GM12874 (cell line): ENCODE measurements at regions not wholly inside any gene's neighbourhood (a gene's known extent, or its start where the extent isn't known, plus 50 kb on each side); places are given as distances from the start of the nearest gene placed in this dataset.

Experiments used
- TF ChIP-seq, protein P1 (sequence below): IDR thresholded peaks from 2 replicates; pipeline ENCODE4 v1.5.1; 2011; ENCODE audit warnings: low read depth, mild to moderate bottlenecking, control low read depth, low read length, moderate library complexity; ENCODE audit not compliant: insufficient read depth

DNA sequence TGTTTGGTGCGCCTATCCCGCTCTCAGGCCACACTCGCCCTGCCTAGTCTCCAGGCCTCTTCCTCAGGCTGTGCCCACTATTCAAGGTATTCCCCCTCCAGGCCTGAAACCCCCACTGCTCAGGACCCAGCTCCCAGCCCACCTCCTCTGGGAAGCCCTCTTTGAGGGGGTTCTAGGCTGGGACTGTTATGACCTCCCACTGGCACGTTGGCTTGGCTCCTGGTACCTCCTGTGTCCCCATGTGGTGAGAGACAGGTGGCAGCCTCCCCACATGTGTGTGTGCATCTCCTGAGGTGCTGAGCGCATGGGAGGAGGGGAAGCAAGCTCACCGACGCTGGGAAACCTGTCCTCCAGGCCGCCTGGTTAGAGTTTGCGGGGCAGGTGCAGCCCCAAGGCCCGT lies 82.5 kb downstream of the EDN3 start:
- TF ChIP-seq, protein P1, sequence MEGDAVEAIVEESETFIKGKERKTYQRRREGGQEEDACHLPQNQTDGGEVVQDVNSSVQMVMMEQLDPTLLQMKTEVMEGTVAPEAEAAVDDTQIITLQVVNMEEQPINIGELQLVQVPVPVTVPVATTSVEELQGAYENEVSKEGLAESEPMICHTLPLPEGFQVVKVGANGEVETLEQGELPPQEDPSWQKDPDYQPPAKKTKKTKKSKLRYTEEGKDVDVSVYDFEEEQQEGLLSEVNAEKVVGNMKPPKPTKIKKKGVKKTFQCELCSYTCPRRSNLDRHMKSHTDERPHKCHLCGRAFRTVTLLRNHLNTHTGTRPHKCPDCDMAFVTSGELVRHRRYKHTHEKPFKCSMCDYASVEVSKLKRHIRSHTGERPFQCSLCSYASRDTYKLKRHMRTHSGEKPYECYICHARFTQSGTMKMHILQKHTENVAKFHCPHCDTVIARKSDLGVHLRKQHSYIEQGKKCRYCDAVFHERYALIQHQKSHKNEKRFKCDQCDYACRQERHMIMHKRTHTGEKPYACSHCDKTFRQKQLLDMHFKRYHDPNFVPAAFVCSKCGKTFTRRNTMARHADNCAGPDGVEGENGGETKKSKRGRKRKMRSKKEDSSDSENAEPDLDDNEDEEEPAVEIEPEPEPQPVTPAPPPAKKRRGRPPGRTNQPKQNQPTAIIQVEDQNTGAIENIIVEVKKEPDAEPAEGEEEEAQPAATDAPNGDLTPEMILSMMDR, result no peak

DNA sequence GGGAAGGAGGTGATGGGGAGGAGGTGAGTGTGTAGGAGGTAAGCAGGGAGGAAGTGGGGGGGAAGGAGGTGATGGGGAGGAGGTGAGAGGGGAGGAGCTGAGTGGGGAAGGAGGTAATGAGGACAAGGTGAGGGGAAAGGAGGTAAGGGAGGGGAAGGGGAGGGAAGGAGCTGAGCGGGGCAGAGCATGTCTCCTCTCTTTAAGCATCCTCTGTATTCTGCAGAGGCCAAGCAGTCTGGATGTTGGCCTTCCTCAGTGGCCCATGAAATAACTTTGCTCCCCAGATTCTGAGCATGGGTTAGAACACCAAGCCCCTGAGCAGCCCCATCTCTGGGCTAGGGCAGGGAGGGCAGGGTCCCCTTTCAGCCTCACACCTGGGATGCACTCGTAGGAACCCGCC lies 84.6 kb downstream of the EDN3 start:
- TF ChIP-seq, protein P1, result no peak

DNA sequence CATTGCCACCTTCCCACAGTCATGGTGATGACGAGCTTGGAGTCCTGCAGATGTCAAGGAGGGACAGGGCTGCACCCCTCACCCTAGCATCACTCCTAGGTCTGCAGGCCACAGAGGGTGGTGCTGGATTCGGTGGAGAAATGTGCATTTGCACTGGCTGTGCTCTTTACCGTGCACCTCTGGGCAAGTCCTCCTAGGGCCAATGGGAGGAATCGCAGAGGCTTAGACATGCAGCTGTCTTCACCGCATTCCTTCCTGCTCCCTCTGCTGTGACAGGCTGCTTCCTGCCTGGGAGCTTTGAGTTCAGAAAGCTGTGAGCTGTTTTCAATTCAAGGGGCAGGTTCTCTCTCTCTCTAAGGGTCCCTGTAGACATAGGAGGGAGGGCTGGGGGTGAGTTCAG lies 85.1 kb downstream of the EDN3 start:
- TF ChIP-seq, protein P1, result no peak

DNA sequence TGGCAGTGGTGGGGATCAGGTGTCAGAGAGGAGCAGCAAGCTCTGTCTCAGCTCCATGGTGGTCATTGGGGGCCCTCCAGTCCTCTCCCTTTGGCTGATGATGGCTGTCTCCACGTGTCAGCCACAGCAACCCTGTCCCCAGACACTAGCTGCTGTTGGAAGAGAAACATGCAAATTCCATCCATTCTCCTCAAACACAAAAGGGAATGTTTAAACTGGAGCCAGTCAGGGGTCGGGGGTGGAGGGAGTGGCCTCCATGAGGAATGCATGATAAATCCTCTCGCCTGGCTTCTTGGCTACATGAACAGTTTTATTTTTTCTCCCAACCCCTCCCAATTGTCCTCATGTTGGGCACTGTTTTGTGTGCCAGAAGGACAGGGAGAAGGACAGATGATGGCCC lies 86.4 kb downstream of the EDN3 start:
- TF ChIP-seq, protein P1, result no peak

DNA sequence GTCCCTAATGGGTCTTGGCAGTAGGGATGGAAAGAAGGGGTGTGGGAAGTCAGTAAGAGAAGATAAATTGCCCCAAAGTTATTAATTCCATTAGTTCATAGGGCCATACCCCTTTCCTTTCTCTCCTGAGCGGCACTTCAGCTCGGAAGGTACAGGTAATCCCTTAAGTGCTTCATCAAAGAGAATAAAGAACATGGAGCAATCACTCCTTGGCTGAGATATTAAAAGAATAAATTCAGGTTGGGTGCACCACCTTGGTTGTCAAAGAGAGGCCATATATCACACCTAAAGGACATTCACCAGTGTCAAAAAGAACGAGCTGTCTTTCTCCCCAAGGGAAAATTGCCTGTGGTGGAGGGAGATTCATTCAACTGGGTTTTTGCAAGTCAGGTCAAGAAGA lies 87.5 kb downstream of the EDN3 start:
- TF ChIP-seq, protein P1, result no peak

DNA sequence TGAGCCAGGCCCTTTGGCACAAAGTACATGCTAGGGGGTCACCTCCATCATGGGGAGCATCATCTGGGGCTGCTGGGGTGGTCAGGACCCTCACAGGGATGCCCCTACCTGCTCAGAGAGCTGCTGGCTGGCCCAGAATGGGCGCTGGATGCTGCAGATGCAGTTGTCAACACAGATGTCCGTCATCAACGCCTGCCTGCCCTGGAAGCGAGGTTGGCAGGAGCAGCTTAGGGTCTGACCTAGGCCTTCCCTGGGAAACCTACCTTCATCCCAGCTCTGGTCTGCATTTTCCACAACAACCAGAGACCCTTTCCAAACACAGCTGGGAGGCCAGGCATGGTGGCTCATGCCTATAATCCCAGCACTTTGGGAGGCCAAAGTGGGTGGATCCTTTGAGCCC lies 88.0 kb downstream of the EDN3 start:
- TF ChIP-seq, protein P1, result no peak

DNA sequence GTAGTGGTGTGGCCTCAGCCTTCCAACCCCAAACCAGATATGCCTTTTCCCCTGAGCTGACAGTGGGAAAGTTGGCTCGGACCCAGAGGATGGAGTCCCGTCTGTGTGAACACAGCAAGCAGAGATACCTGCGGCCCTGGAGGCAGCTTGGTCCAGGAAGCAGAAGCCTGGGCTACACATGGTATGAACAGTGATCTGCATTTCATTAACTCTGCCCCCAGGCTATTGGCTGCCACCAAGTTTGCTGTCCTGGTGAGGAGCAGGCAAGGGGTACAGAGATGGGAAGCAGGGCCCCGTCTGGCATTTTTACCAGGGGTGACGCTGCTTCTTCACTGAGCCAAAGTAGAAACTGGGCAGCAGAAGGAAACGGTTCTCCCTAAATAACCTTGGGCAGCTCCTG lies 90.0 kb downstream of the EDN3 start:
- TF ChIP-seq, protein P1, result no peak

DNA sequence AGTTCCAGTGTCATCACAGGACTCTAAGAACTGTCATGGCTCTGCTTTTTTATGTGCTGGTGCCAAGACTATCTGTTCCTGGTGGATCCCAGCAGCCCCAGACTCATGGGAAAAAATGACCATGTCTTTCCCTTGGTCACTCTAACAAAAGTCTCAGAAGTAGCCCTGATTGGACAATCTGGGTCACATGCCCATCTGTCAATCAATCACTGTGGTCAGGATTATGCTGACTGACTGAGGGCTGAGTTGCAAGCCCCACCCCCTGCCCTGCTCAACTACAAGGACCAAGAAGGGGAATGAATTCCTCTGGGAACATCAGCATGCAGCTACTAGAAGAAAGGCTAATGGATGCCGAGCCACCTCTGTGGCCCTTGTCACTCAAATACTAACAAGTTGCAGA lies 91.6 kb downstream of the EDN3 start:
- TF ChIP-seq, protein P1, result no peak
